IMR-90 (cell line): ENCODE measurements at regions not wholly inside any gene's neighbourhood (a gene's known extent, or its start where the extent isn't known, plus 50 kb on each side); places are given as distances from the start of the nearest gene placed in this dataset.

Experiments
- BHLHE40 ChIP-seq: fragments of 150-350 bp; IDR thresholded peaks from 2 replicates; pipeline ENCODE4 v1.6.1; 2016; ENCODE audit warnings: mild to moderate bottlenecking, low read depth, low read length
- CEBPB ChIP-seq: IDR thresholded peaks from 2 replicates; pipeline ENCODE4 v1.6.1; 2012; ENCODE audit warnings: low read depth, low read length, improper control_type of control experiment
- CHD1 ChIP-seq: IDR thresholded peaks from 2 replicates; pipeline ENCODE4 v1.6.1; 2012; ENCODE audit warnings: low read depth, low read length, improper control_type of control experiment
- FOS ChIP-seq: fragments of 150-350 bp; IDR thresholded peaks from 2 replicates; pipeline ENCODE4 v1.6.1; 2016; ENCODE audit warnings: low read depth, low read length
- POLR2A ChIP-seq: IDR thresholded peaks from 2 replicates; pipeline ENCODE4 v1.6.1; 2012; ENCODE audit warnings: mild to moderate bottlenecking, low read depth, low read length
- RAD21 ChIP-seq: IDR thresholded peaks from 2 replicates; pipeline ENCODE4 v1.6.1; 2012; ENCODE audit warnings: low read length, improper control_type of control experiment
- RFX5 ChIP-seq: IDR thresholded peaks from 2 replicates; pipeline ENCODE4 v1.8.0; 2012; ENCODE audit warnings: low read depth, mild to moderate bottlenecking, low read length, moderate library complexity
- SMC3 ChIP-seq: fragments of 150-350 bp; IDR thresholded peaks from 2 replicates; pipeline ENCODE4 v1.6.1; 2016; ENCODE audit warnings: low read depth, mild to moderate bottlenecking, antibody characterized with exemption, low read length, moderate library complexity
- TF ChIP-seq, protein P1 (sequence below): conservative IDR thresholded peaks from 2 replicates; pipeline ENCODE4 v1.5.1; 2012; ENCODE audit warnings: mild to moderate bottlenecking, low read depth, low read length, improper control_type of control experiment
- TF ChIP-seq, protein P2 (sequence below): fragments of 150-350 bp; IDR thresholded peaks from 2 replicates; pipeline ENCODE4 v1.6.1; 2016; ENCODE audit warnings: low read depth, mild to moderate bottlenecking, low read length, moderate library complexity, borderline replicate concordance

DNA sequence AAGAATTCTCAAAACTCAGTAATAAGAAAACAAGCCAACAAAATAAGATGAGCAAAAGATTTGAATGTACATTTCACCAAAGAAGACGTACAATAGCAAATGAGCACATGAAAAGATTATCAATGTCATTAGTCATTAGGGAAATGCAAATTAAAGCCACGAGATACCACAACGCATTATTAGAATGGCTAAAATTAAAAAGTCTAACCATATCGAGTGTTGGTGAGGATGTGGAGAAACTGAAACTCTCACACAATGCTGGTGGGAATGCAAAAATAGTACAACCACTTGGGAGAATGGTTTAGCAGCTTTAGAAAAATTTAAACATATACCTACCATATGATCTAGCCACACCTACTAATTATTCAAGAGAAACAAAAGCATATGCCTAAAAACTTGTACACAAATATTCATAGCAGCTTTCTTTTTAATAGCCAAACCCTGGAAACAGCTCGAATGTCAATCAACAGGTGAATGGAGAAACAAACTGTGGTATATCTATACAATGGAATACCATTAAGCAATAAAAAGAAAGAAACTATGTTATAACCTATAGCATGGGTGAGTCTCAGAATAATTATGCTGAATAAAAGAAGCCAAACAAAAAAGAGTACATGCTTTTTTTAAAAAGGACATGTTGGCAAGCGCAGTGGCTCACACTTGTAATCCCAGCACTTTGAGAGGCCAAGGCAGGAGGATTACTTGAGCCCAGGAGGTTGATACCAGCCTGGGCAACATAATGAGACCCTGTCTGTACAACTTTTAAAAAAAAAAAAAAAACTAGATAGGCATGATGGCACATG lies 103.6 kb downstream of the LITAF start:
- TF ChIP-seq, protein P1, sequence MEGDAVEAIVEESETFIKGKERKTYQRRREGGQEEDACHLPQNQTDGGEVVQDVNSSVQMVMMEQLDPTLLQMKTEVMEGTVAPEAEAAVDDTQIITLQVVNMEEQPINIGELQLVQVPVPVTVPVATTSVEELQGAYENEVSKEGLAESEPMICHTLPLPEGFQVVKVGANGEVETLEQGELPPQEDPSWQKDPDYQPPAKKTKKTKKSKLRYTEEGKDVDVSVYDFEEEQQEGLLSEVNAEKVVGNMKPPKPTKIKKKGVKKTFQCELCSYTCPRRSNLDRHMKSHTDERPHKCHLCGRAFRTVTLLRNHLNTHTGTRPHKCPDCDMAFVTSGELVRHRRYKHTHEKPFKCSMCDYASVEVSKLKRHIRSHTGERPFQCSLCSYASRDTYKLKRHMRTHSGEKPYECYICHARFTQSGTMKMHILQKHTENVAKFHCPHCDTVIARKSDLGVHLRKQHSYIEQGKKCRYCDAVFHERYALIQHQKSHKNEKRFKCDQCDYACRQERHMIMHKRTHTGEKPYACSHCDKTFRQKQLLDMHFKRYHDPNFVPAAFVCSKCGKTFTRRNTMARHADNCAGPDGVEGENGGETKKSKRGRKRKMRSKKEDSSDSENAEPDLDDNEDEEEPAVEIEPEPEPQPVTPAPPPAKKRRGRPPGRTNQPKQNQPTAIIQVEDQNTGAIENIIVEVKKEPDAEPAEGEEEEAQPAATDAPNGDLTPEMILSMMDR: no peak
- TF ChIP-seq CHD1: no peak
- TF ChIP-seq RAD21: no peak
- TF ChIP-seq CEBPB: no peak
- no peak for TF ChIP-seq RFX5
- no peak for TF ChIP-seq POLR2A
- no peak for TF ChIP-seq FOS
- TF ChIP-seq BHLHE40: no peak
- TF ChIP-seq SMC3: no peak
- TF ChIP-seq, protein P2, sequence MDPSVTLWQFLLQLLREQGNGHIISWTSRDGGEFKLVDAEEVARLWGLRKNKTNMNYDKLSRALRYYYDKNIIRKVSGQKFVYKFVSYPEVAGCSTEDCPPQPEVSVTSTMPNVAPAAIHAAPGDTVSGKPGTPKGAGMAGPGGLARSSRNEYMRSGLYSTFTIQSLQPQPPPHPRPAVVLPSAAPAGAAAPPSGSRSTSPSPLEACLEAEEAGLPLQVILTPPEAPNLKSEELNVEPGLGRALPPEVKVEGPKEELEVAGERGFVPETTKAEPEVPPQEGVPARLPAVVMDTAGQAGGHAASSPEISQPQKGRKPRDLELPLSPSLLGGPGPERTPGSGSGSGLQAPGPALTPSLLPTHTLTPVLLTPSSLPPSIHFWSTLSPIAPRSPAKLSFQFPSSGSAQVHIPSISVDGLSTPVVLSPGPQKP: no peak
